Loucy (cell line): ENCODE measurements at regions not wholly inside any gene's neighbourhood (a gene's known extent, or its start where the extent isn't known, plus 50 kb on each side); places are given as distances from the start of the nearest gene placed in this dataset.
"Not testable (repeated sequence)": the region's sequence is repeated elsewhere in the genome, so short reads cannot be mapped to it uniquely, and the experiment has no call there.

Source experiments
- EZH2phosphoT487 ChIP-seq: fragments of 200-600 bp; IDR thresholded peaks from 2 replicates; pipeline ENCODE4 v1.6.1; 2018; ENCODE audit warnings: antibody characterized with exemption, mild to moderate bottlenecking, moderate library complexity, borderline replicate concordance
- TF ChIP-seq, protein P1 (sequence below): fragments of 200-600 bp; sonication (generic); conservative IDR thresholded peaks from 2 replicates; pipeline ENCODE4 v1.5.1; 2014; ENCODE audit warnings: mild to moderate bottlenecking, antibody characterized with exemption, low read length

DNA sequence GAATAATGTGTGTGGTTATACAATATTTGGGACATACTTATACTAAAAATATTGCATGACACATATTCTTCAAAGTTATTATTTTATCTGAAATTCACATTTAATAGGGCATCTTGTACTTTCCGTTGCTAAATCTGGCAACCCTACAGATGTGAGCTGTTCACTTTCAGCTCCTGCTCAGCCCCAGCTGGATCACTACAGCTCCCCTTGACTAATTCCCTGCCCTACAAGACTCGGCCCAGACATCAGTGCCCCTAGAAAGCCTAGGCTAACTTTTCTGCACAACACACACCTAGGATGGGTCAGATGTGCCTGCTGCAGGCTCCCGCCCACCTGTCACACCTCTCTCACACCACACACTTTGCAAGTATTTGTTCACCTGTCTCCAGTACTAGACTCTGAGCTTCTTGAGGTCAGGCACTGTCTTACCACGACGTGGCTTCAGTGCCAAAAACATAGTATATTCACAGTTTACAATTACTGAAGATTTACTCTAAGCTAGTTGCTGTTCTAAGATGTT, 84.1 kb downstream of the PRR15 start:
- TF ChIP-seq, protein P1, sequence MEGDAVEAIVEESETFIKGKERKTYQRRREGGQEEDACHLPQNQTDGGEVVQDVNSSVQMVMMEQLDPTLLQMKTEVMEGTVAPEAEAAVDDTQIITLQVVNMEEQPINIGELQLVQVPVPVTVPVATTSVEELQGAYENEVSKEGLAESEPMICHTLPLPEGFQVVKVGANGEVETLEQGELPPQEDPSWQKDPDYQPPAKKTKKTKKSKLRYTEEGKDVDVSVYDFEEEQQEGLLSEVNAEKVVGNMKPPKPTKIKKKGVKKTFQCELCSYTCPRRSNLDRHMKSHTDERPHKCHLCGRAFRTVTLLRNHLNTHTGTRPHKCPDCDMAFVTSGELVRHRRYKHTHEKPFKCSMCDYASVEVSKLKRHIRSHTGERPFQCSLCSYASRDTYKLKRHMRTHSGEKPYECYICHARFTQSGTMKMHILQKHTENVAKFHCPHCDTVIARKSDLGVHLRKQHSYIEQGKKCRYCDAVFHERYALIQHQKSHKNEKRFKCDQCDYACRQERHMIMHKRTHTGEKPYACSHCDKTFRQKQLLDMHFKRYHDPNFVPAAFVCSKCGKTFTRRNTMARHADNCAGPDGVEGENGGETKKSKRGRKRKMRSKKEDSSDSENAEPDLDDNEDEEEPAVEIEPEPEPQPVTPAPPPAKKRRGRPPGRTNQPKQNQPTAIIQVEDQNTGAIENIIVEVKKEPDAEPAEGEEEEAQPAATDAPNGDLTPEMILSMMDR: not testable (repeated sequence)
- TF ChIP-seq EZH2phosphoT487: not testable (repeated sequence)
